HG02678 (cell line): ENCODE measurements at regions not wholly inside any gene's neighbourhood (a gene's known extent, or its start where the extent isn't known, plus 50 kb on each side); places are given as distances from the start of the nearest gene placed in this dataset.

Experiments used
- ATAC-seq: cut with Tn5 transposase; IDR thresholded peaks from one replicate; pipeline ENCODE4 v1.9.1; 2021; ENCODE audit warnings: mild to moderate bottlenecking, moderate library complexity; ENCODE audit not compliant: unreplicated experiment

GRCh38 chr17:5635949-5636348 is 51.6 kb upstream of the NLRP1 start:
- ATAC-seq: no peak

- ATAC-seq: no peak
Observed at GRCh38 chr17:5638596-5638995, 54.3 kb upstream of the NLRP1 start.

- ATAC-seq: no peak
Observed at GRCh38 chr17:5640726-5641125, 56.4 kb upstream of the NLRP1 start.

GRCh38 chr17:5642752-5643151 is 58.4 kb upstream of the NLRP1 start:
- ATAC-seq: no peak

- ATAC-seq: no peak
Observed at GRCh38 chr17:5644065-5644464, 59.8 kb upstream of the NLRP1 start.

GRCh38 chr17:5651348-5651747 is 67.0 kb upstream of the NLRP1 start:
- ATAC-seq: no peak

- no peak for ATAC-seq
Observed at GRCh38 chr17:5661491-5662125, 77.3 kb upstream of the NLRP1 start.

GRCh38 chr17:5662409-5663085 is 78.2 kb upstream of the NLRP1 start:
- ATAC-seq: no peak

- no peak for ATAC-seq
Observed at GRCh38 chr17:5665164-5665563, 80.9 kb upstream of the NLRP1 start.

- ATAC-seq: no peak
Observed at GRCh38 chr17:5667871-5668270, 83.6 kb upstream of the NLRP1 start.

GRCh38 chr17:5668557-5669138 is 84.3 kb upstream of the NLRP1 start:
- no peak for ATAC-seq

GRCh38 chr17:5669191-5669590 is 84.9 kb upstream of the NLRP1 start:
- ATAC-seq: no peak

GRCh38 chr17:5672141-5672540 is 87.8 kb upstream of the NLRP1 start:
- ATAC-seq: no peak

GRCh38 chr17:5672815-5673430 is 88.6 kb upstream of the NLRP1 start:
- ATAC-seq: no peak

- ATAC-seq: no peak
Observed at GRCh38 chr17:5675625-5676421, 91.5 kb upstream of the NLRP1 start.

- no peak for ATAC-seq
Observed at GRCh38 chr17:5677620-5678019, 93.3 kb upstream of the NLRP1 start.

- ATAC-seq: no peak
Observed at GRCh38 chr17:5678171-5678570, 93.9 kb upstream of the NLRP1 start.

GRCh38 chr17:5680766-5681165 is 96.5 kb upstream of the NLRP1 start:
- no peak for ATAC-seq

GRCh38 chr17:5683241-5683640 is 98.9 kb upstream of the NLRP1 start:
- ATAC-seq: no peak

- no peak for ATAC-seq
Observed at GRCh38 chr17:5686074-5686635, 101.8 kb upstream of the NLRP1 start.

GRCh38 chr17:5687646-5688045 is 103.3 kb upstream of the NLRP1 start:
- no peak for ATAC-seq
